ENCODE measurements at regions not wholly inside any gene's neighbourhood (a gene's known extent, or its start where the extent isn't known, plus 50 kb on each side); places are given as distances from the start of the nearest gene placed in this dataset.

DNA sequence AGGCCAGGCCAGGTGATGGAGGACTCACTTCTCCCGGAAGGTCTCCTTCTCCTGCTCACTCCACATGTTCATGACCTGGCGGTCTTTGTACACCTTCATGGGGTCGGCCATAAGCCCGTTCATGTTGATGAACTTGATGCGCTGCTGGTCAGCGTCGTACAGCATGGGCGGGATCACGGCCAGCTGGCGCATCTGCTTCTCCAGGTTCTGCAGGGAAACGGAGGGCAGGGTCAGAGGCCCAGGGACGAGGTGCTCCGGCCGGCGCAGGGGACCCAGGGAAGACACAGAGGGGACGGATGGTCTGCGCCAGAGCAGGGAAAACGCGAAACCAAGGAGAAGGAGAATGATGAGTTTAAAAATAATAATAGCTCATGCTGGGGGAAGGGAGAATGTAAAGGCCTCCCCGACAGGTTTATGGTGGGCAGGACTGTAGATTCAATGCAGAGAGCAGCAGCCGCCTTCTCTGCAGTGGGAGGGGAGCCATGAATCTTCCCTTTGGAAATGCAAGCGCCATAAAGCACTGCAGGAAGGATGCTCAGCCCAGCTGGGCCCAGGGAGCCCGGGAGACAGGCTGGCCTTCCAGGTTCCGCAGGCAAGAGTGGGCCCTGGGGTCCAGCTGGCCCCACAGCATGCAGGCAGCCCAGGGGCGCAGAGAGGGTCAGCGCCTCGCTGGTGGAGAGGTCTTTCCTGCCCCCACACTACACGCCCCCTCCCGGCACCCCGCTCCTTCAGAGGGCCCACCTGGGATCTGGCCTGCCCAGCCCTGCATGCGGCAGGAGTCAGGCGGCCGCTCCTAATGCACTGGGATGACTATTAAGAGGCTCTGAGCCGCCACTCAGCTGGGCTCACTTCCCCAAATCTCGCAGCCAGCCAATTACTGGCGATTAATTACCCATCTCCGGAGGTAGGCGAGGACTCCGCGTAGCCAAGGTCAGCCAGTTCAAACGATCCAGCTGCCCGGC, 132.0 kb downstream of the RFLNA start:
- Histone ChIP-seq H3K36me3 (replicated peaks; ENCODE audit: insufficient read depth, low read length) (no peaks in the 10 kb centered on the region), H3K9me3 (replicated peaks; ENCODE audit: insufficient read depth, low read length) (no peaks in the 10 kb centered on the region), H3K27ac (ENCODE audit: low read length) (no peak overlapping the region), H4K20me1 (ENCODE audit: insufficient read depth, low read length) (no peaks in the 10 kb centered on the region), H3K4me1 (ENCODE audit: low read length) (no peaks in the 10 kb centered on the region), H3K27me3 (replicated peaks; ENCODE audit: insufficient read depth, low read length) (no peaks in the 10 kb centered on the region), H3K79me2 (ENCODE audit: low read length) (no peaks in the 10 kb centered on the region), H3K4me2 (ENCODE audit: low read depth, low read length) (no peak overlapping the region), H3F3A (ENCODE audit: insufficient read depth, low read length) (no peaks in the 10 kb centered on the region), H3K9ac (ENCODE audit: low read length) (no peak overlapping the region), H2AFZ (ENCODE audit: low read length) (no peak overlapping the region), H3K4me3 (ENCODE audit: low read length) (no peak overlapping the region), H3K9me2 (replicated peaks; ENCODE audit: insufficient read depth, low read length) (no peaks in the 10 kb centered on the region)
- no peak for TF ChIP-seq EZH2phosphoT487 (IDR thresholded peaks at IDR 0.05; ENCODE audit: low read length)
- TF ChIP-seq EZH2 (optimal IDR thresholded peaks at IDR 0.05; ENCODE audit: low read depth, low read length), result no peak
- TF ChIP-seq CTCF (IDR thresholded peaks at IDR 0.05; ENCODE audit: low read length), result no peak
- no peak for DNase-seq

- no peaks in the 10 kb centered on the region for H3K9me3 ChIP-seq (replicated peaks; ENCODE audit: insufficient read depth, low read length)
- no peak for TF ChIP-seq EZH2phosphoT487 (IDR thresholded peaks at IDR 0.05; ENCODE audit: low read length)
- no peak for TF ChIP-seq EZH2 (optimal IDR thresholded peaks at IDR 0.05; ENCODE audit: low read depth, low read length)
- TF ChIP-seq CTCF (IDR thresholded peaks at IDR 0.05; ENCODE audit: low read length), result no peak
- H3K4me2 ChIP-seq (ENCODE audit: low read depth, low read length), result no peak overlapping the region
- H3K79me2 ChIP-seq (ENCODE audit: low read length), result no peaks in the 10 kb centered on the region
- no peaks in the 10 kb centered on the region for H3K36me3 ChIP-seq (replicated peaks; ENCODE audit: insufficient read depth, low read length)
- no peaks in the 10 kb centered on the region for H4K20me1 ChIP-seq (ENCODE audit: insufficient read depth, low read length)
- H3K4me1 ChIP-seq (ENCODE audit: low read length), result no peaks in the 10 kb centered on the region
- no peaks in the 10 kb centered on the region for H3F3A ChIP-seq (ENCODE audit: insufficient read depth, low read length)
- H3K27me3 ChIP-seq (replicated peaks; ENCODE audit: insufficient read depth, low read length), result no peaks in the 10 kb centered on the region
- H3K4me3 ChIP-seq (ENCODE audit: low read length), result no peak overlapping the region
- no peak overlapping the region for H3K9ac ChIP-seq (ENCODE audit: low read length)
- no peak overlapping the region for H3K27ac ChIP-seq (ENCODE audit: low read length)
- H2AFZ ChIP-seq (ENCODE audit: low read length), result no peak overlapping the region
- H3K9me2 ChIP-seq (replicated peaks; ENCODE audit: insufficient read depth, low read length), result no peaks in the 10 kb centered on the region
- DNase-seq, result no peak
Observed at GRCh38 chr12:124425667-124426066, 130.8 kb downstream of the RFLNA start.

GRCh38 chr12:124424516-124424905, 129.6 kb downstream of the RFLNA start:
- DNase-seq, result no peak
- no peaks in the 10 kb centered on the region for H3K9me3 ChIP-seq (replicated peaks; ENCODE audit: insufficient read depth, low read length)
- H4K20me1 ChIP-seq (ENCODE audit: insufficient read depth, low read length), result no peaks in the 10 kb centered on the region
- H3K4me3 ChIP-seq (ENCODE audit: low read length), result no peak overlapping the region
- no peak overlapping the region for H3K4me2 ChIP-seq (ENCODE audit: low read depth, low read length)
- H3K9me2 ChIP-seq (replicated peaks; ENCODE audit: insufficient read depth, low read length), result no peaks in the 10 kb centered on the region
- H3F3A ChIP-seq (ENCODE audit: insufficient read depth, low read length), result no peaks in the 10 kb centered on the region
- no peak overlapping the region for H3K27ac ChIP-seq (ENCODE audit: low read length)
- no peak overlapping the region for H3K9ac ChIP-seq (ENCODE audit: low read length)
- no peaks in the 10 kb centered on the region for H3K36me3 ChIP-seq (replicated peaks; ENCODE audit: insufficient read depth, low read length)
- H2AFZ ChIP-seq (ENCODE audit: low read length), result no peak overlapping the region
- TF ChIP-seq EZH2phosphoT487 (IDR thresholded peaks at IDR 0.05; ENCODE audit: low read length), result no peak
- TF ChIP-seq CTCF (IDR thresholded peaks at IDR 0.05; ENCODE audit: low read length), result no peak
- no peak for TF ChIP-seq EZH2 (optimal IDR thresholded peaks at IDR 0.05; ENCODE audit: low read depth, low read length)
- H3K27me3 ChIP-seq (replicated peaks; ENCODE audit: insufficient read depth, low read length), result no peaks in the 10 kb centered on the region
- H3K79me2 ChIP-seq (ENCODE audit: low read length), result no peaks in the 10 kb centered on the region
- no peaks in the 10 kb centered on the region for H3K4me1 ChIP-seq (ENCODE audit: low read length)
